HEK293 (cell line): ENCODE measurements at regions not wholly inside any gene's neighbourhood (a gene's known extent, or its start where the extent isn't known, plus 50 kb on each side); places are given as distances from the start of the nearest gene placed in this dataset.

Source experiments
- BCL11A ChIP-seq: fragments of 450-650 bp; formaldehyde crosslinking; IDR thresholded peaks from 2 replicates; pipeline ENCODE4 v1.5.1; 2016; ENCODE audit warnings: low read depth, missing biosample characterization, missing genetic modification characterization
- REST ChIP-seq: fragments of 450-650 bp; formaldehyde crosslinking; IDR thresholded peaks from 2 replicates; pipeline ENCODE4 v1.5.1; 2016; ENCODE audit warnings: missing biosample characterization, missing genetic modification characterization
- SP2 ChIP-seq: fragments of 450-650 bp; formaldehyde crosslinking; IDR thresholded peaks from 2 replicates; pipeline ENCODE4 v1.5.1; 2016; ENCODE audit warnings: missing biosample characterization, missing genetic modification characterization
- TCF7L2 ChIP-seq: IDR thresholded peaks from 2 replicates; pipeline ENCODE4 v1.6.1; 2011; ENCODE audit warnings: low read depth, mild to moderate bottlenecking, inconsistent platforms, low read length, moderate library complexity, borderline replicate concordance
- YY1 ChIP-seq: fragments of 450-650 bp; formaldehyde crosslinking; IDR thresholded peaks from 2 replicates; pipeline ENCODE4 v1.5.1; 2018; ENCODE audit warnings: missing biosample characterization, missing genetic modification characterization
- ZNF350 ChIP-seq: fragments of 450-650 bp; formaldehyde crosslinking; IDR thresholded peaks from 2 replicates; pipeline ENCODE4 v1.5.0; 2017; ENCODE audit warnings: missing biosample characterization, mild to moderate bottlenecking, missing genetic modification characterization
- ZNF366 ChIP-seq: fragments of 450-650 bp; formaldehyde crosslinking; conservative IDR thresholded peaks from 2 replicates; pipeline ENCODE4 v1.5.1; 2016; ENCODE audit warnings: missing biosample characterization, missing genetic modification characterization
- ZNF548 ChIP-seq: fragments of 450-650 bp; formaldehyde crosslinking; IDR thresholded peaks from 2 replicates; pipeline ENCODE4 v1.5.1; 2016; ENCODE audit warnings: missing biosample characterization, missing genetic modification characterization
- ZNF670 ChIP-seq: fragments of 450-650 bp; formaldehyde crosslinking; IDR thresholded peaks from 2 replicates; pipeline ENCODE4 v1.5.1; 2016; ENCODE audit warnings: missing biosample characterization, missing genetic modification characterization, low read depth
- TF ChIP-seq, protein P1 (sequence below): fragments of 450-650 bp; formaldehyde crosslinking; IDR thresholded peaks from 2 replicates; pipeline ENCODE4 v1.5.1; 2016; ENCODE audit warnings: missing biosample characterization, missing genetic modification characterization
- TF ChIP-seq, protein P2 (sequence below): fragments of 450-650 bp; IDR thresholded peaks from 2 replicates; pipeline ENCODE4 v1.5.1; 2018; ENCODE audit warnings: missing biosample characterization, mild to moderate bottlenecking, missing genetic modification characterization

- TF ChIP-seq BCL11A (no peak), ZNF350 (no peak), REST (tag by site-specific recombination) (no peak), ZNF548 (tag by site-specific recombination) (no peak), ZNF670 (tag by site-specific recombination) (no peak), ZNF366 (tag by site-specific recombination) (no peak), YY1 (tag by site-specific recombination) (no peak), SP2 (tag by site-specific recombination) (no peak), TCF7L2 (no peak)
- TF ChIP-seq, protein P1, sequence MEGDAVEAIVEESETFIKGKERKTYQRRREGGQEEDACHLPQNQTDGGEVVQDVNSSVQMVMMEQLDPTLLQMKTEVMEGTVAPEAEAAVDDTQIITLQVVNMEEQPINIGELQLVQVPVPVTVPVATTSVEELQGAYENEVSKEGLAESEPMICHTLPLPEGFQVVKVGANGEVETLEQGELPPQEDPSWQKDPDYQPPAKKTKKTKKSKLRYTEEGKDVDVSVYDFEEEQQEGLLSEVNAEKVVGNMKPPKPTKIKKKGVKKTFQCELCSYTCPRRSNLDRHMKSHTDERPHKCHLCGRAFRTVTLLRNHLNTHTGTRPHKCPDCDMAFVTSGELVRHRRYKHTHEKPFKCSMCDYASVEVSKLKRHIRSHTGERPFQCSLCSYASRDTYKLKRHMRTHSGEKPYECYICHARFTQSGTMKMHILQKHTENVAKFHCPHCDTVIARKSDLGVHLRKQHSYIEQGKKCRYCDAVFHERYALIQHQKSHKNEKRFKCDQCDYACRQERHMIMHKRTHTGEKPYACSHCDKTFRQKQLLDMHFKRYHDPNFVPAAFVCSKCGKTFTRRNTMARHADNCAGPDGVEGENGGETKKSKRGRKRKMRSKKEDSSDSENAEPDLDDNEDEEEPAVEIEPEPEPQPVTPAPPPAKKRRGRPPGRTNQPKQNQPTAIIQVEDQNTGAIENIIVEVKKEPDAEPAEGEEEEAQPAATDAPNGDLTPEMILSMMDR (tag by site-specific recombination) = no peak
- TF ChIP-seq, protein P2, sequence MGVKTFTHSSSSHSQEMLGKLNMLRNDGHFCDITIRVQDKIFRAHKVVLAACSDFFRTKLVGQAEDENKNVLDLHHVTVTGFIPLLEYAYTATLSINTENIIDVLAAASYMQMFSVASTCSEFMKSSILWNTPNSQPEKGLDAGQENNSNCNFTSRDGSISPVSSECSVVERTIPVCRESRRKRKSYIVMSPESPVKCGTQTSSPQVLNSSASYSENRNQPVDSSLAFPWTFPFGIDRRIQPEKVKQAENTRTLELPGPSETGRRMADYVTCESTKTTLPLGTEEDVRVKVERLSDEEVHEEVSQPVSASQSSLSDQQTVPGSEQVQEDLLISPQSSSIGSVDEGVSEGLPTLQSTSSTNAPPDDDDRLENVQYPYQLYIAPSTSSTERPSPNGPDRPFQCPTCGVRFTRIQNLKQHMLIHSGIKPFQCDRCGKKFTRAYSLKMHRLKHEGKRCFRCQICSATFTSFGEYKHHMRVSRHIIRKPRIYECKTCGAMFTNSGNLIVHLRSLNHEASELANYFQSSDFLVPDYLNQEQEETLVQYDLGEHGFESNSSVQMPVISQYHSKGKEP = no peak
Measured at GRCh38 chr9:96126321-96126881, 175.6 kb downstream of the HSD17B3 start.
